Eye (tissue), 1 donor: ENCODE measurements at regions not wholly inside any gene's neighbourhood (a gene's known extent, or its start where the extent isn't known, plus 50 kb on each side); places are given as distances from the start of the nearest gene placed in this dataset.
"Not testable (repeated sequence)": the region's sequence is repeated elsewhere in the genome, so short reads cannot be mapped to it uniquely, and the experiment has no call there.

Experiments
- DNase-seq: peaks from one replicate; pipeline ENCODE4 v3.0.0-alpha.2; 2015

GRCh38 chrX:19172741-19173140 lies 50.5 kb upstream of the ADGRG2 start:
- DNase-seq = no peak

- DNase-seq = no peak
Observed at GRCh38 chrX:19174401-19175025, 52.2 kb upstream of the ADGRG2 start.

GRCh38 chrX:19176901-19177630 lies 54.8 kb upstream of the ADGRG2 start:
- no peak for DNase-seq

GRCh38 chrX:19177721-19178120 lies 55.5 kb upstream of the ADGRG2 start:
- no peak for DNase-seq

- no peak for DNase-seq
Observed at GRCh38 chrX:19178402-19178801, 56.1 kb upstream of the ADGRG2 start.

GRCh38 chrX:19179389-19179788 lies 57.1 kb upstream of the ADGRG2 start:
- DNase-seq = no peak

GRCh38 chrX:19181345-19181744 lies 59.1 kb upstream of the ADGRG2 start:
- DNase-seq = no peak

- DNase-seq = no peak
Observed at GRCh38 chrX:19182785-19183184, 60.5 kb upstream of the ADGRG2 start.

- no peak for DNase-seq
Observed at GRCh38 chrX:19183761-19184477, 61.7 kb upstream of the ADGRG2 start.

- DNase-seq = no peak
Observed at GRCh38 chrX:19188566-19188965, 66.3 kb upstream of the ADGRG2 start.

GRCh38 chrX:19190902-19191301 lies 68.6 kb upstream of the ADGRG2 start:
- DNase-seq = no peak

GRCh38 chrX:19193565-19193964 lies 71.3 kb upstream of the ADGRG2 start:
- DNase-seq = no peak

GRCh38 chrX:19194285-19195242 lies 72.3 kb upstream of the ADGRG2 start:
- DNase-seq = no peak

- DNase-seq = no peak
Observed at GRCh38 chrX:19195243-19195610, 73.0 kb upstream of the ADGRG2 start.

- DNase-seq = no peak
Observed at GRCh38 chrX:19198473-19198872, 76.2 kb upstream of the ADGRG2 start.

GRCh38 chrX:19202171-19202570 lies 79.9 kb upstream of the ADGRG2 start:
- no peak for DNase-seq

- no peak for DNase-seq
Observed at GRCh38 chrX:19204636-19205035, 82.4 kb upstream of the ADGRG2 start.

GRCh38 chrX:19212037-19212436 lies 89.8 kb upstream of the ADGRG2 start:
- DNase-seq = no peak

GRCh38 chrX:19213610-19214152 lies 91.4 kb upstream of the ADGRG2 start:
- DNase-seq = no peak

GRCh38 chrX:19214311-19214710 lies 92.0 kb upstream of the ADGRG2 start:
- no peak for DNase-seq

GRCh38 chrX:19225909-19226308 lies 103.6 kb upstream of the ADGRG2 start:
- DNase-seq = peak; percentile 15

GRCh38 chrX:19229896-19230295 lies 107.6 kb upstream of the ADGRG2 start:
- not testable (repeated sequence) for DNase-seq

GRCh38 chrX:19237901-19238300 lies 105.8 kb upstream of the PDHA1 start:
- DNase-seq = no peak
